ENCODE measurements at regions not wholly inside any gene's neighbourhood (a gene's known extent, or its start where the extent isn't known, plus 50 kb on each side); places are given as distances from the start of the nearest gene placed in this dataset.

- no peak for TF ChIP-seq CTCF (IDR thresholded peaks at IDR 0.05; ENCODE audit: control extremely low read depth, extremely low read depth)
- WGBS, 2 donors = 62 to 76% methylated on average over 3 of the region's 3 CpGs
Observed at GRCh38 chr4:179582164-179582905, 2140.1 kb upstream of the AGA start.

GRCh38 chr4:179583221-179583620 lies 2141.0 kb upstream of the AGA start:
- H3K27ac ChIP-seq (ENCODE audit: low read depth in 1 of 2, low read length in 1 of 2) = no peak overlapping the region
- ATAC-seq (ENCODE audit: insufficient read depth, low FRiP score) (no peak), DNase-seq (no peak)
- WGBS, 2 donors = 52 to 73% methylated on average over 4 of the region's 4 CpGs
- peaks cover 0 to 4% (median 0%) of the 10 kb centered on the region in 4 donors for H3K9me3 ChIP-seq (ENCODE audit: control insufficient read depth in 4 of 4, insufficient read depth in 3 of 4, low read length in 3 of 4)
- H3K9ac ChIP-seq (ENCODE audit: insufficient read depth in 1 of 2, low read length in 2 of 2) = no peak overlapping the region
- no peaks in the 10 kb centered on the region for H3K36me3 ChIP-seq (ENCODE audit: control insufficient read depth in 4 of 4, insufficient read depth in 4 of 4, low read length in 4 of 4)
- H3K4me3 ChIP-seq = no peak overlapping the region
- H3K4me1 ChIP-seq (ENCODE audit: control insufficient read depth in 5 of 5, insufficient read depth in 5 of 5, low read length in 5 of 5) = no peaks in the 10 kb centered on the region
- TF ChIP-seq CTCF (IDR thresholded peaks at IDR 0.05; ENCODE audit: control extremely low read depth, extremely low read depth) = no peak
- H3K27me3 ChIP-seq (ENCODE audit: control insufficient read depth in 3 of 3, insufficient read depth in 3 of 3, low read length in 2 of 3) = no peaks in the 10 kb centered on the region

More at GRCh38 chr4:179582164-179582905, 2140.1 kb upstream of the AGA start:
- Histone ChIP-seq H3K9ac (ENCODE audit: insufficient read depth in 1 of 2, low read length in 2 of 2) (no peak overlapping the region), H3K4me3 (no peak overlapping the region), H3K27me3 (ENCODE audit: control insufficient read depth in 3 of 3, insufficient read depth in 3 of 3, low read length in 2 of 3) (no peaks in the 10 kb centered on the region), H3K4me1 (ENCODE audit: control insufficient read depth in 5 of 5, insufficient read depth in 5 of 5, low read length in 5 of 5) (no peaks in the 10 kb centered on the region), H3K36me3 (ENCODE audit: control insufficient read depth in 4 of 4, insufficient read depth in 4 of 4, low read length in 4 of 4) (no peaks in the 10 kb centered on the region), H3K9me3 (ENCODE audit: control insufficient read depth in 4 of 4, insufficient read depth in 3 of 4, low read length in 3 of 4) (peaks cover 0 to 4% (median 0%) of the 10 kb centered on the region in 4 donors), H3K27ac (ENCODE audit: low read depth in 1 of 2, low read length in 1 of 2) (no peak overlapping the region)
- ATAC-seq (ENCODE audit: insufficient read depth, low FRiP score) (no peak), DNase-seq (no peak)

- Histone ChIP-seq H3K4me1 (ENCODE audit: control insufficient read depth in 5 of 5, insufficient read depth in 5 of 5, low read length in 5 of 5) (no peaks in the 10 kb centered on the region), H3K4me3 (no peak overlapping the region), H3K27ac (ENCODE audit: low read depth in 1 of 2, low read length in 1 of 2) (no peak overlapping the region), H3K36me3 (ENCODE audit: control insufficient read depth in 4 of 4, insufficient read depth in 4 of 4, low read length in 4 of 4) (no peaks in the 10 kb centered on the region), H3K9ac (ENCODE audit: insufficient read depth in 1 of 2, low read length in 2 of 2) (no peak overlapping the region), H3K9me3 (ENCODE audit: control insufficient read depth in 4 of 4, insufficient read depth in 3 of 4, low read length in 3 of 4) (peaks cover 0 to 1% (median 0%) of the 10 kb centered on the region in 4 donors), H3K27me3 (ENCODE audit: control insufficient read depth in 3 of 3, insufficient read depth in 3 of 3, low read length in 2 of 3) (no peaks in the 10 kb centered on the region)
- WGBS, 2 donors = 58 to 77% methylated on average over 7 of the region's 7 CpGs
- DNase-seq = no peak
- no peak for TF ChIP-seq CTCF (IDR thresholded peaks at IDR 0.05; ENCODE audit: control extremely low read depth, extremely low read depth)
- ATAC-seq (ENCODE audit: insufficient read depth, low FRiP score) = no peak
Observed at GRCh38 chr4:179584101-179584500, 2141.9 kb upstream of the AGA start.

GRCh38 chr4:179585761-179586160 lies 2143.5 kb upstream of the AGA start:
- Histone ChIP-seq H3K9me3 (ENCODE audit: control insufficient read depth in 4 of 4, insufficient read depth in 3 of 4, low read length in 3 of 4) (no peaks in the 10 kb centered on the region), H3K27me3 (ENCODE audit: control insufficient read depth in 3 of 3, insufficient read depth in 3 of 3, low read length in 2 of 3) (no peaks in the 10 kb centered on the region), H3K4me1 (ENCODE audit: control insufficient read depth in 5 of 5, insufficient read depth in 5 of 5, low read length in 5 of 5) (no peaks in the 10 kb centered on the region), H3K4me3 (no peak overlapping the region), H3K36me3 (ENCODE audit: control insufficient read depth in 4 of 4, insufficient read depth in 4 of 4, low read length in 4 of 4) (no peaks in the 10 kb centered on the region), H3K27ac (ENCODE audit: low read depth in 1 of 2, low read length in 1 of 2) (no peak overlapping the region), H3K9ac (ENCODE audit: insufficient read depth in 1 of 2, low read length in 2 of 2) (no peak overlapping the region)
- ATAC-seq (ENCODE audit: insufficient read depth, low FRiP score) = no peak
- 77 to 84% methylated on average over 3 of the region's 3 CpGs for WGBS, 2 donors
- no peak for TF ChIP-seq CTCF (IDR thresholded peaks at IDR 0.05; ENCODE audit: control extremely low read depth, extremely low read depth)
- DNase-seq = no peak
